ENCODE measurements at regions not wholly inside any gene's neighbourhood (a gene's known extent, or its start where the extent isn't known, plus 50 kb on each side); places are given as distances from the start of the nearest gene placed in this dataset.

- no peak for DNase-seq
Observed at GRCh38 chr22:19663821-19664355, 50.4 kb upstream of the SEPTIN5 start.

DNA sequence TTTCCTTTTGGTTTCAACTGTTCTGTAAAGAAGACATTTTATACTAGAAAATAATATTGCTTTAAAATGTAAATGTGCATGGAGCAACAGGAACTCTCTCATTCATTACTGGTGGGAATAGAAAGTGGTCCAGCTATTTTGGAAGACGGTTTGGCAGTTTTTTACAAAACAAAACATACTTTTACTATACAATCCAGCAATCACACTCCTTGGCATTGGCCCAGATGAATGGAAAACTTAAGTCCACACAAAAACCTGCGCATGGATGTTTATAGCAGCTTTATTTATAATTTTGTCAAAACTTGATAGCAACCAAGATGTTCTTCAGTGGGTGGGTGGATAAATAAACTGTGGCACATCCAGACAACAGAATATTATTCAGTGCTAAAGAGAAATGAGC lies 49.9 kb upstream of the SEPTIN5 start:
- no peak for DNase-seq
